OCI-LY3 (cell line): ENCODE measurements at regions not wholly inside any gene's neighbourhood (a gene's known extent, or its start where the extent isn't known, plus 50 kb on each side); places are given as distances from the start of the nearest gene placed in this dataset.

Source experiments
- CTCF ChIP-seq: fragments of 200-600, 300-600 bp; sonication (generic); IDR thresholded peaks from 2 replicates; pipeline ENCODE4 v1.5.1; 2014; ENCODE audit warnings: antibody characterized with exemption, low read length, low read depth
- EZH2phosphoT487 ChIP-seq: fragments of 200-600 bp; shearing (Covaris generic); IDR thresholded peaks from 2 replicates; pipeline ENCODE4 v1.6.1; 2018; ENCODE audit warnings: antibody characterized with exemption, mixed run types, low read depth

GRCh38 chr17:36689089-36689667 is 87.8 kb downstream of the MRM1 start:
- TF ChIP-seq CTCF, result no peak
- no peak for TF ChIP-seq EZH2phosphoT487
